Upper lobe of right lung (tissue), 1 donor: ENCODE measurements at regions not wholly inside any gene's neighbourhood (a gene's known extent, or its start where the extent isn't known, plus 50 kb on each side); places are given as distances from the start of the nearest gene placed in this dataset.

ENCODE experiments used
- ATAC-seq: fragments of 200-7000 bp; cut with Tn5 transposase; one replicate; pipeline ENCODE4 v1.9.1; 2020; ENCODE audit warnings: mild to moderate bottlenecking, moderate library complexity
- DNase-seq: peaks from one replicate; pipeline ENCODE4 v3.0.0-alpha.2; 2020
- H3K27ac ChIP-seq: fragments of 200-600 bp; one replicate; pipeline ENCODE4 v1.8.0; 2022
- H3K27me3 ChIP-seq: fragments of 200-600 bp; one replicate; pipeline ENCODE4 v1.8.0; 2022; ENCODE audit warnings: mild to moderate bottlenecking
- H3K36me3 ChIP-seq: fragments of 200-600 bp; one replicate; pipeline ENCODE4 v1.8.0; 2022
- H3K4me1 ChIP-seq: fragments of 200-600 bp; one replicate; pipeline ENCODE4 v1.8.0; 2022
- H3K4me3 ChIP-seq: fragments of 200-600 bp; one replicate; pipeline ENCODE4 v1.8.0; 2022; ENCODE audit warnings: mild to moderate bottlenecking
- H3K9me3 ChIP-seq: fragments of 200-600 bp; one replicate; pipeline ENCODE4 v1.8.0; 2022
- intact Hi-C: fragments of 100-400 bp; cut with DNase I; formaldehyde crosslinking; loops from one replicate; pipeline ENCODE4 v1.11.0; 2022
- TF ChIP-seq, protein P1 (sequence below): fragments of 200-600 bp; IDR thresholded peaks from one replicate; pipeline ENCODE4 v1.8.0; 2022; ENCODE audit warnings: antibody characterized with exemption
- donor health status: DM: no; HTN: yes; CAD: no; lungs with severe emphysema.

GRCh38 chr3:34213478-34213877 is 415.0 kb downstream of the PDCD6IP start:
- DNase-seq (no peak), ATAC-seq (peak; percentile 49)
- H3K9me3 ChIP-seq: no peaks in the 10 kb centered on the region
- H3K4me1 ChIP-seq: peaks cover 3% of the 10 kb centered on the region
- H3K36me3 ChIP-seq: no peaks in the 10 kb centered on the region
- H3K4me3 ChIP-seq: no peak overlapping the region
- H3K27me3 ChIP-seq: no peaks in the 10 kb centered on the region
- TF ChIP-seq, protein P1, sequence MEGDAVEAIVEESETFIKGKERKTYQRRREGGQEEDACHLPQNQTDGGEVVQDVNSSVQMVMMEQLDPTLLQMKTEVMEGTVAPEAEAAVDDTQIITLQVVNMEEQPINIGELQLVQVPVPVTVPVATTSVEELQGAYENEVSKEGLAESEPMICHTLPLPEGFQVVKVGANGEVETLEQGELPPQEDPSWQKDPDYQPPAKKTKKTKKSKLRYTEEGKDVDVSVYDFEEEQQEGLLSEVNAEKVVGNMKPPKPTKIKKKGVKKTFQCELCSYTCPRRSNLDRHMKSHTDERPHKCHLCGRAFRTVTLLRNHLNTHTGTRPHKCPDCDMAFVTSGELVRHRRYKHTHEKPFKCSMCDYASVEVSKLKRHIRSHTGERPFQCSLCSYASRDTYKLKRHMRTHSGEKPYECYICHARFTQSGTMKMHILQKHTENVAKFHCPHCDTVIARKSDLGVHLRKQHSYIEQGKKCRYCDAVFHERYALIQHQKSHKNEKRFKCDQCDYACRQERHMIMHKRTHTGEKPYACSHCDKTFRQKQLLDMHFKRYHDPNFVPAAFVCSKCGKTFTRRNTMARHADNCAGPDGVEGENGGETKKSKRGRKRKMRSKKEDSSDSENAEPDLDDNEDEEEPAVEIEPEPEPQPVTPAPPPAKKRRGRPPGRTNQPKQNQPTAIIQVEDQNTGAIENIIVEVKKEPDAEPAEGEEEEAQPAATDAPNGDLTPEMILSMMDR: no peak
- no peak overlapping the region for H3K27ac ChIP-seq
- intact Hi-C loops: no loop called here

DNA sequence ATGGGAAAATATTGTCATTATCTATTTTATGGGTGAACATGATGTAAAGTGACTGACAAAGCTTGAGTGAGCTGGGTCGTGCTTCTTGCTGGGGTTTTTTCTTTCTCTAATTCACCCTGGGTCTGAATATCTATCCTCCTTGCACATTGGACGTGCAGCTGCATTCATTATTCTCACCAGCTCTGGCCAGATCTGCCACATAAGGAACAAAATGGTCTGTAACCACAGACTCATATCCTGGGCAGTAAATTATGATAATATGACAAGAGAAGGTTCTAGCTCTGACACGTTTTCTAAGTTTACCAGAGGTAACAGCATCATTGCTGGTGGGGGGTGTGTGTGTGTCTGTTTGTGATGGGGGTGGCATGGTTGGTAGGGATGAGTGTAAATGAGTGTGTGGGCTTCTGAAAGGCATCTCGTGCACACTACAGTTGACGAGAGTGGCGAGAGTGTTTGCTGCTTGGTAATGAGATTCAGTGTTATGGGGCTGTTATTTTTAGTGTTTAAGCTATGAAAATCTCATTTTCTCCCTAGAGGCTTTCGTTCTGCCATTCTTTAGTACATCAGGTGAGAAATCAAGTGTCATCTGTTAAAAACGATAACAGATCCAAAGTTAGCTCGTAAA is 418.4 kb downstream of the PDCD6IP start:
- H3K4me1 ChIP-seq: peaks cover 3% of the 10 kb centered on the region
- no peaks in the 10 kb centered on the region for H3K36me3 ChIP-seq
- no peaks in the 10 kb centered on the region for H3K9me3 ChIP-seq
- H3K4me3 ChIP-seq: no peak overlapping the region
- ATAC-seq (no peak), DNase-seq (no peak)
- H3K27ac ChIP-seq: no peak overlapping the region
- intact Hi-C loops: no loop called here
- H3K27me3 ChIP-seq: no peaks in the 10 kb centered on the region
- TF ChIP-seq, protein P1: no peak

DNA sequence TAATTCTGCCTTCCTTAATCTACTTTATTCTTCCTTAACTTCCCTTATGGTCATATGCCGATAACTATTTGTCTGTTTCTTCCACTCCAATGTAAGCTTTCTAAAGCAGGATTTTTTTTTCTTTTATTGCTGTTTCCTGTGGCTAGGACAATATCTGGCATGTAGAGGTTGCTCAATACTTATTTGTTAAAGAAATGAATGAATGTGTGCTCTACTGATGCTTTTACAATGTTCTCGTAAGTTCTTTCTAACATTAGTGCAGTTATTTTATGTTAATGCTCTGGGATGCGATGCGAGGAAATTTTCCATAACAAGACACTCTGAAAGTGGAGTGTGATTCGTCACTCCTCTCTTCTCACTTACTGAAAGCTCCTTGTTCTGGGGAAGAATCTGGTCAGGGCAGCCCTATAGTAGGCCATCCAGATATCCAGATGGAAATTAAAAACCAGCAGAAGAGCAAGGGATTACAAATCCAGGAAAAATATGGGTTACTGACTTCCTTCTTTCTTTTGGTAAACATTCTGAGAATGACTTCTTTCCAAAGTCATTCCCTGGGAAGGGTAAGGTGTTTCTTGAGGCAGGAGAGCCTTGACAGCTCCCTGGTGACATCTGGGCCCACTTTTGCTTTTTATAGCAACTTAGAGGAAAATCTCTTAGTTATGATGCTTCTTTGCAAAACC is 420.4 kb downstream of the PDCD6IP start:
- ATAC-seq: no peak
- DNase-seq: no peak
- TF ChIP-seq, protein P1: no peak
- no peaks in the 10 kb centered on the region for H3K9me3 ChIP-seq
- H3K27ac ChIP-seq: no peak overlapping the region
- H3K4me3 ChIP-seq: no peak overlapping the region
- intact Hi-C loops: no loop called here
- no peaks in the 10 kb centered on the region for H3K4me1 ChIP-seq
- H3K36me3 ChIP-seq: no peaks in the 10 kb centered on the region
- no peaks in the 10 kb centered on the region for H3K27me3 ChIP-seq

- H3K36me3 ChIP-seq: no peaks in the 10 kb centered on the region
- intact Hi-C loops: no loop called here
Observed at GRCh38 chr3:34219556-34219955, 421.1 kb downstream of the PDCD6IP start.

DNA sequence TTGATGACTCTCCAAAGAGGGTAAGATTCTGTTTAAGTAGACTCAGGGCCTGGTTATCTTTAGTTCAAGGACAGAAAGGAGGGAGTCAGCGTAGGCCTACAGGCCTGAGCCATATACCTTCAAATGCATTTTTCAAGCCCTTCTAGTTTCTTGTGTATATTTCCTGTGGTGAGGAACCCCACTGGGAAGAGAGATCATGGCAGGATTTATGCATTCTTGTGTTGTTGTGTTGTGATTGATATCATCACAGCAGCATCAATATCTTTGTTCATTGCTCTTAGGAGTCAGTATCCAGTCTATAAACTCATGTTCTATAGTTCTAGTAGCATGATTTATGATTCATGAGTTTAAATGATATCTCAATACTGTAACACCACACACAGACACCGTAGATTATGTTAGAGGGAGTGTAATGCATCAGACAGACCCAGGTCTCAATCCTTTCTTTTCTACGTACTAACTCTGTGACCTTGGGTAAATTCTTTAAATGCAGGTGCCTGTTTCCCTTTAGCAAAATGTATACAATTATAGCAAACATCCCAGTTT is 427.5 kb downstream of the PDCD6IP start:
- H3K36me3 ChIP-seq: no peaks in the 10 kb centered on the region
- H3K9me3 ChIP-seq: no peaks in the 10 kb centered on the region
- TF ChIP-seq, protein P1: no peak
- no peaks in the 10 kb centered on the region for H3K27me3 ChIP-seq
- H3K27ac ChIP-seq: no peak overlapping the region
- H3K4me3 ChIP-seq: no peak overlapping the region
- intact Hi-C loops: no loop called here
- no peaks in the 10 kb centered on the region for H3K4me1 ChIP-seq
- DNase-seq: no peak
- no peak for ATAC-seq

More at GRCh38 chr3:34219556-34219955, 421.1 kb downstream of the PDCD6IP start:
- DNase-seq: no peak
- Histone ChIP-seq H3K9me3 (no peaks in the 10 kb centered on the region), H3K4me3 (no peak overlapping the region), H3K4me1 (no peaks in the 10 kb centered on the region), H3K27ac (no peak overlapping the region), H3K27me3 (no peaks in the 10 kb centered on the region)
- TF ChIP-seq, protein P1: no peak
- ATAC-seq: no peak
